Uterus (tissue), 3 donors: ENCODE measurements at regions not wholly inside any gene's neighbourhood (a gene's known extent, or its start where the extent isn't known, plus 50 kb on each side); places are given as distances from the start of the nearest gene placed in this dataset.

ENCODE experiments used
- DNase-seq, 2 donors: peaks; one replicate each; pipeline ENCODE4 v3.0.0-alpha.2; 2019 to 2020
- H3K27ac ChIP-seq, 2 donors: fragments of 200-600 bp; sonication (generic); 1 replicate in 1 of 2; 2 replicates in 1 of 2; pipeline ENCODE4 v1.5.1; 2016 to 2018
- H3K27me3 ChIP-seq, 2 donors: fragments of 200-600 bp; sonication (generic); one replicate each; pipeline ENCODE4 v1.5.1; 2018 to 2019; ENCODE audit warnings: control low read depth in 1 of 2
- H3K36me3 ChIP-seq, 2 donors: fragments of 200-600 bp; sonication (generic); one replicate each; pipeline ENCODE4 v1.5.1; 2019; ENCODE audit warnings: control low read depth in 1 of 2
- H3K4me1 ChIP-seq, 2 donors: fragments of 200-600 bp; sonication (generic); one replicate each; pipeline ENCODE4 v1.5.1; 2018 to 2019; ENCODE audit warnings: control low read depth in 1 of 2
- H3K4me3 ChIP-seq, 2 donors: fragments of 200-600 bp; sonication (generic); 1 replicate in 1 of 2; 2 replicates in 1 of 2; pipeline ENCODE4 v1.5.1; 2018 to 2019; ENCODE audit warnings: mild to moderate bottlenecking in 1 of 2
- H3K9me3 ChIP-seq, 2 donors: fragments of 200-600 bp; sonication (generic); one replicate each; pipeline ENCODE4 v1.5.1; 2019; ENCODE audit warnings: control low read depth in 1 of 2
- POLR2A ChIP-seq, 2 donors: fragments of 450-650 bp; IDR thresholded peaks; one replicate each; pipeline ENCODE4 v1.6.1; 2016; ENCODE audit warnings: antibody characterized with exemption in 2 of 2, mild to moderate bottlenecking in 1 of 2, moderate library complexity in 1 of 2
- intact Hi-C: fragments of 100-400 bp; cut with DNase I; formaldehyde crosslinking; loops from one replicate; pipeline ENCODE4 v1.15.1; 2023; ENCODE audit warnings: low total_unique reads
- TF ChIP-seq, protein P1 (sequence below), 4 experiments: fragments of 200-600 bp in 2 of 4; fragments of 450-650 bp in 2 of 4; sonication (generic) in 2 of 4; IDR thresholded peaks; one replicate each; pipeline ENCODE4 v1.5.1; 2016 to 2019; ENCODE audit warnings: antibody characterized with exemption in 4 of 4, mild to moderate bottlenecking in 2 of 4, moderate library complexity in 1 of 4
- donor health status: DM: yes; HTN: yes; CAD: no.

DNA sequence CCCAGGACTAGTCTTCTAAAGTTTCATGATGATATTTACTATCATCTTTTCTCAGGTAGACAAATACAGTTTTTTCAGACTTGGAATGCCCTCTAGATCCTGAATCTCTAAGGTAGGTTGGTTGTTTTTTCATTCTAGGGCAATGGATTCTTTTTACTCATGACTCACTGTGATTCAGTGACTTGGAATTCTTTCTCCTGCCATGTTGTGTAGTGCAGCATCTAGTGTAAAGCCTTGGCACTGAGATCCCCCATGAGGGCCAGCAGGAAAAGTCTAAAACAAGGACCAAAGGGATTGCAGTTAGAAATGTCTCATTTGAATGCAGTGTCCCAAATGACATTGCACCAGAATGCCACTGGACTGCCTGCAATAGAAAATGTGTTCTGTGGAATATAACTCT, 430.4 kb downstream of the NEBL start:
- no peaks in the 10 kb centered on the region for H3K27me3 ChIP-seq
- no peaks in the 10 kb centered on the region for H3K36me3 ChIP-seq
- no peaks in the 10 kb centered on the region for H3K9me3 ChIP-seq
- intact Hi-C loops: no loop called here
- no peaks in the 10 kb centered on the region for H3K4me1 ChIP-seq
- H3K4me3 ChIP-seq: no peak overlapping the region
- H3K27ac ChIP-seq: no peak overlapping the region
- no peak for DNase-seq
- TF ChIP-seq, protein P1, sequence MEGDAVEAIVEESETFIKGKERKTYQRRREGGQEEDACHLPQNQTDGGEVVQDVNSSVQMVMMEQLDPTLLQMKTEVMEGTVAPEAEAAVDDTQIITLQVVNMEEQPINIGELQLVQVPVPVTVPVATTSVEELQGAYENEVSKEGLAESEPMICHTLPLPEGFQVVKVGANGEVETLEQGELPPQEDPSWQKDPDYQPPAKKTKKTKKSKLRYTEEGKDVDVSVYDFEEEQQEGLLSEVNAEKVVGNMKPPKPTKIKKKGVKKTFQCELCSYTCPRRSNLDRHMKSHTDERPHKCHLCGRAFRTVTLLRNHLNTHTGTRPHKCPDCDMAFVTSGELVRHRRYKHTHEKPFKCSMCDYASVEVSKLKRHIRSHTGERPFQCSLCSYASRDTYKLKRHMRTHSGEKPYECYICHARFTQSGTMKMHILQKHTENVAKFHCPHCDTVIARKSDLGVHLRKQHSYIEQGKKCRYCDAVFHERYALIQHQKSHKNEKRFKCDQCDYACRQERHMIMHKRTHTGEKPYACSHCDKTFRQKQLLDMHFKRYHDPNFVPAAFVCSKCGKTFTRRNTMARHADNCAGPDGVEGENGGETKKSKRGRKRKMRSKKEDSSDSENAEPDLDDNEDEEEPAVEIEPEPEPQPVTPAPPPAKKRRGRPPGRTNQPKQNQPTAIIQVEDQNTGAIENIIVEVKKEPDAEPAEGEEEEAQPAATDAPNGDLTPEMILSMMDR (IDR thresholded peaks at IDR 0.05): no peak
- no peak for TF ChIP-seq POLR2A (IDR thresholded peaks at IDR 0.05)

DNA sequence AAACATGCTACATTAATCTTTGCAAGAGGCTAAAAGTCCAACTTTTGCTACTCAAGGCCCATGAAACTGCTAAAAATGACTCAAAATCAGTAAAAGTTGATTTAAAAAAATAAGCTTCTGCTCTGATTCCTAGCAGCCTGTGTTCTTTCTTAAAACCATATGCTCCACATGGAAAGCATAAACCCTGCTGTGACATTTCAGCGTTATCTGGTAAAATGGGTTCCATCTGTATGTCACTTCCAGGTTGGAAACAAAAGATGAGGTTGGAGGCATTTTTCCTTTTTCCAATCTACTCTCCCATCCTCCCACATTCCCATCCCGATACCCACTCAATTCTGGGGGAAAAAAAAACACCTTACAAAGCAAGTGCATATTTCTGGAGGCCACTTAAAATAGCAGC, 439.5 kb downstream of the NEBL start:
- no peak for TF ChIP-seq POLR2A (IDR thresholded peaks at IDR 0.05)
- TF ChIP-seq, protein P1 (IDR thresholded peaks at IDR 0.05): no peak
- Histone ChIP-seq H3K4me1 (no peaks in the 10 kb centered on the region), H3K9me3 (no peaks in the 10 kb centered on the region), H3K36me3 (no peaks in the 10 kb centered on the region), H3K27me3 (no peaks in the 10 kb centered on the region), H3K27ac (no peak overlapping the region), H3K4me3 (no peak overlapping the region)
- intact Hi-C loops: no loop called here
- DNase-seq: no peak

DNA sequence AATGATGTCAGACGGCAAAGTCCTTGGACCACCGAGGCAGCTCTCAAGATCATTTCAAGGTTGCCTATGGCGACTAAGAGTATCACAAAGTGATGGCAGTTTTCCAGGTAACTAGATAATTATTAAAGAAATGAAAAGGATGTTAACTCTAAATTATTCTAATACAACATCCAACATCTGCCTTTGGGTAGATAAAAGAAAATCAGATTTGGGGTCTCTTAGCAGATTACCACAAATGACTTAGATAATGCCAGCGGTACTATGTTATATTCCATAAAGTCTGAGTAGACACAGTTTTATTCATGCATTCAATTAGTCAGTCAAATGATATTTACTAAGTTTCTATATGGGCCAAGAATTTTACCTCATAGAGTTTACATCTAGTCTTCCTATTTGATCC, 441.3 kb downstream of the NEBL start:
- intact Hi-C loops: no loop called here
- no peaks in the 10 kb centered on the region for H3K4me1 ChIP-seq
- H3K9me3 ChIP-seq: no peaks in the 10 kb centered on the region
- no peak overlapping the region for H3K4me3 ChIP-seq
- H3K36me3 ChIP-seq: no peaks in the 10 kb centered on the region
- TF ChIP-seq POLR2A (IDR thresholded peaks at IDR 0.05): no peak
- TF ChIP-seq, protein P1 (IDR thresholded peaks at IDR 0.05): no peak
- H3K27ac ChIP-seq: no peak overlapping the region
- H3K27me3 ChIP-seq: no peaks in the 10 kb centered on the region
- DNase-seq: no peak

DNA sequence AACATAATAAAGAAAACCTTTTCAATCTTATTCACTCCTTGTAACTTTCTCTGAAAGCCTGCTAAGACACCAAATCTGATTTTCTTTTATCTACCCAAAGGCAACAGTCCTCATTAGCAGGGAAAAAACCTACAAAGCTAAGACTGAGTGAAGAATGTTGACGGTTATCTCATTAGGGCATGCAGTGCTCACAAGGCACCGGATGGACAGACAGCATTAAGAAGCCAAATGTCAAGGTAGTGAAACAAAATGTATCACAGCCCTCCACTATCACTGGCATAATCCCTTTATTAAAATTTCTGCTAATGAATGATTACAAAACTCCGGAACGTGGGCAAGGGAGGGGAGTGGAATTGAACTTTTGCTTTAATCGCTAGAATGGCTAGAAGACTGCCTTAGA, 442.8 kb downstream of the NEBL start:
- Histone ChIP-seq H3K27ac (no peak overlapping the region), H3K27me3 (no peaks in the 10 kb centered on the region), H3K4me1 (no peaks in the 10 kb centered on the region), H3K4me3 (no peak overlapping the region), H3K9me3 (no peaks in the 10 kb centered on the region), H3K36me3 (no peaks in the 10 kb centered on the region)
- intact Hi-C loops: no loop called here
- TF ChIP-seq POLR2A (IDR thresholded peaks at IDR 0.05): no peak
- TF ChIP-seq, protein P1 (IDR thresholded peaks at IDR 0.05): no peak
- DNase-seq: no peak

DNA sequence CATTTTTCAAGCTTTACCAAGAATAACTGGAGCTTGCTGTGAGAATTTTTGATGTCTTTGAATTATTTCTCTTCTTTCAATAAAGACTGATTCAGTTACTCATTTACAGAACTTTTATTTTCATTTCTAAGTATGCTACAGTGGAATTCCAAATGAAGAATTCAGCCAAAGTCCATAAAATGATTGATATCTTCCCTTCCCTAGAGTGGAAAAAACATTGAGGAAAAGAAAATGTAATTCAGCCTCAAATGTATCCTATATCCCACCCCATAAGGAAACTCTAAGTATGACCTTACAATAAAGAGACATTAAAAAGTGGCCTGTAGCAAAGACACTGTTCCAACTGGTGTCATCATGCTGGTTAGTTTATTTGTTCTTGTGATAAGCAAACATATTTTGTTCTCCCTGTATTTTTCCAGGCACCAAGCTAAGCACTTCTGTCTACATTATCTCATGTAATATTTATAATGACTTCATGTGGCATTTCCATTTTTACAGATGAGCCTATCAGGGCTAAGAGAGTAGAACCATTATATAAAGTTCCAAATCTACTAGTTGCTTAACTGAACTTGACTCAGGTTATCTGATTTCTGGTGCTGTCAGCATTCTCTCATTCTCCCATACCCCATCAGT, 450.4 kb downstream of the NEBL start:
- H3K36me3 ChIP-seq: no peaks in the 10 kb centered on the region
- no peaks in the 10 kb centered on the region for H3K4me1 ChIP-seq
- no peak overlapping the region for H3K4me3 ChIP-seq
- intact Hi-C loops: no loop called here
- no peak overlapping the region for H3K27ac ChIP-seq
- H3K9me3 ChIP-seq: no peaks in the 10 kb centered on the region
- DNase-seq: no peak
- no peaks in the 10 kb centered on the region for H3K27me3 ChIP-seq
- TF ChIP-seq, protein P1 (IDR thresholded peaks at IDR 0.05): no peak
- no peak for TF ChIP-seq POLR2A (IDR thresholded peaks at IDR 0.05)
